RWPE1 (cell line): ENCODE measurements at regions not wholly inside any gene's neighbourhood (a gene's known extent, or its start where the extent isn't known, plus 50 kb on each side); places are given as distances from the start of the nearest gene placed in this dataset.

Experiments
- CTCF ChIA-PET: fragments of 350-600 bp; sonication (Branson Sonifier 250); formaldehyde crosslinking; extraction: SDS; loops from one replicate; lab custom pipeline; 2021; lab: Yijun Ruan, JAX
- POLR2A ChIA-PET: fragments of 400-600 bp; formaldehyde crosslinking; extraction: SDS; loops from one replicate; lab custom pipeline; 2020; ENCODE audit warnings: antibody characterized with exemption; ENCODE audit not compliant: low non-redundant PET; lab: Yijun Ruan, JAX
- DNase-seq: peaks from one replicate; pipeline ENCODE4 v3.0.0; 2012; ENCODE audit warnings: low spot score
- H3K27ac ChIP-seq: fragments of 450-650 bp; 2 replicates; pipeline ENCODE4 v1.5.1; 2017
- TF ChIP-seq, protein P1 (sequence below): fragments of 450-650 bp; conservative IDR thresholded peaks from 2 replicates; pipeline ENCODE4 v1.5.1; 2017; ENCODE audit warnings: low read depth, mild to moderate bottlenecking

DNA sequence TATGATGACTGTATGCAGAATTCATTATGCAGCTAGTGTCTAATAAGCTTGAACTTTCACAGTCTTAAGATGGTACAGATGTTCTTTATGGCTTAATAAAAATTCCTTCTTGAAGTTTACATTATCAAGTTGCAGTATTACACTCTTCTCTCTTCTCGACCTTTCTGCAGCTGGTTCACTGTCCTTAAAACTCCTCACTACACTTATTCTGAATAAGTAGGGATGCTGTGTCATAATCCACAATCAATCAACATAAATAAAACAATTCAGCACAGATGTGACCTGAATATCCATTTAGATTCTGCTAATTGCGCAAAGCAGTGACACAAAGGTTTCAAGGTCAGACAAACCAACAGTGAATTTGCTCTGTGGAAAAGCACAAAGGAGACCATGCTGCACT, 356.8 kb downstream of the SUCLG1 start:
- CTCF ChIA-PET: no interaction called here
- TF ChIP-seq, protein P1, sequence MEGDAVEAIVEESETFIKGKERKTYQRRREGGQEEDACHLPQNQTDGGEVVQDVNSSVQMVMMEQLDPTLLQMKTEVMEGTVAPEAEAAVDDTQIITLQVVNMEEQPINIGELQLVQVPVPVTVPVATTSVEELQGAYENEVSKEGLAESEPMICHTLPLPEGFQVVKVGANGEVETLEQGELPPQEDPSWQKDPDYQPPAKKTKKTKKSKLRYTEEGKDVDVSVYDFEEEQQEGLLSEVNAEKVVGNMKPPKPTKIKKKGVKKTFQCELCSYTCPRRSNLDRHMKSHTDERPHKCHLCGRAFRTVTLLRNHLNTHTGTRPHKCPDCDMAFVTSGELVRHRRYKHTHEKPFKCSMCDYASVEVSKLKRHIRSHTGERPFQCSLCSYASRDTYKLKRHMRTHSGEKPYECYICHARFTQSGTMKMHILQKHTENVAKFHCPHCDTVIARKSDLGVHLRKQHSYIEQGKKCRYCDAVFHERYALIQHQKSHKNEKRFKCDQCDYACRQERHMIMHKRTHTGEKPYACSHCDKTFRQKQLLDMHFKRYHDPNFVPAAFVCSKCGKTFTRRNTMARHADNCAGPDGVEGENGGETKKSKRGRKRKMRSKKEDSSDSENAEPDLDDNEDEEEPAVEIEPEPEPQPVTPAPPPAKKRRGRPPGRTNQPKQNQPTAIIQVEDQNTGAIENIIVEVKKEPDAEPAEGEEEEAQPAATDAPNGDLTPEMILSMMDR: no peak
- no peak overlapping the region for H3K27ac ChIP-seq
- POLR2A ChIA-PET: no interaction called here
- no peak for DNase-seq

DNA sequence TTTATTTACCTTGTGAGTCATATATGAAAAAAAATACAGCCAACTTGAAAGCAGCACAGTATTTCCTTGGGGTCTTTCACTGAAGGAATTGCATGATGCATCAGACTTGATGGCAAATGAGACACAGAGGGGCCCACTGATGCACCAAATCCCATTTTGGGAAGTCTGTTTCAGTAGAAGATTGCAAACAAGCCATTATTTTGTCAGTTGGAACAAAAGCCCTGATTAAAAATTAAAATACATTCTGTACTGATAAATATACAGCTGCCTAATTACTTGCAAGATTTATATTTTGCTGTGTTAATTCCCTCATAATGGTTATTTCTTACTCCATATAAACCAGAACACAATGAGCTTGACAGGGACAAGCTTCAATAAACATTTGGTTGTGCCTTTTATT, 370.4 kb downstream of the SUCLG1 start:
- DNase-seq: no peak
- POLR2A ChIA-PET: no interaction called here
- CTCF ChIA-PET: interaction anchor here (0.7 kb wide), 1 partner anchor 18 kb away, joined by 3 read pairs; no protein-coding TSS in a partner anchor
- TF ChIP-seq, protein P1: no peak
- H3K27ac ChIP-seq: no peak overlapping the region

DNA sequence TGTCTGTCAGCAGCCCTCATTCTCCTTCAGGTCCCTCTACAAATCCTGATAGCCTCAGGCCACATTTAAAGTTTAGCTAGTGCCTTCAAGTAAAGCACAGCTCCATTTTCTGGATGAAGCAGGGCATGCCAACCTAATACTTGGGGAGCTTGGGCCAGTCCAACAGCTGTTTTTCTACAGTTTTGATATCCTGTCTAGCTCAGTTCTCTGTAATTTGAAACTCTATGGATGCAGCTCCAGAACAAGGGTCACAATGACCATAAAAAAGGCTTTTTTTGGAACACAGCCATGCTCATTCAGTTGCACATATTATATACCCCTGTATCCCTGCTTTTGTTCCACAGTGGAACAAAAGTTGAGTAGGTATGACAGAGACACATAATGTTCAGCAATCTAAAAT, 373.5 kb downstream of the SUCLG1 start:
- ChIA-PET POLR2A (no interaction called here), CTCF (interaction anchor here (0.7 kb wide), 1 partner anchor 228 kb away, joined by 5 read pairs; no protein-coding TSS in a partner anchor)

DNA sequence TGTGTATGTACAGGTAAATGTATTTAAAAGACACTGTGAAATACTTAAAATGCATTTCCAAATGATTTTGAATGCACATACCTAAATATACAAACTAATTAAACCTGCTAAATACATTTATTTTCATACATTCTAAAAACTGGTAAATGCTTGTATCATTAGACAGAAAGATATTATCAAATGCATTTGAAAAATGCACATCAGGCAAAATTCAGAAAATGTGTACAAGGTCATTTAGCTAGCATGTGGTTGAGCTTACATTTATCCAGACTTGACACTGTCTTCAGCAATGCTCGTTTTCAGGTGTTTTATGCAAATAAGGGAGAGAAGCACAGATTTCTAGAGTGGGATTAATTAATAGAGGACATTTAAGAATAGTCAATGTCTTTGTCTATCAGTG, 374.2 kb downstream of the SUCLG1 start:
- no peak for DNase-seq
- ChIA-PET POLR2A (no interaction called here), CTCF (no interaction called here)
- TF ChIP-seq, protein P1: no peak
- no peak overlapping the region for H3K27ac ChIP-seq

More for the DNA sequence above, 373.5 kb downstream of the SUCLG1 start:
- TF ChIP-seq, protein P1: no peak
- no peak overlapping the region for H3K27ac ChIP-seq
- DNase-seq: no peak

DNA sequence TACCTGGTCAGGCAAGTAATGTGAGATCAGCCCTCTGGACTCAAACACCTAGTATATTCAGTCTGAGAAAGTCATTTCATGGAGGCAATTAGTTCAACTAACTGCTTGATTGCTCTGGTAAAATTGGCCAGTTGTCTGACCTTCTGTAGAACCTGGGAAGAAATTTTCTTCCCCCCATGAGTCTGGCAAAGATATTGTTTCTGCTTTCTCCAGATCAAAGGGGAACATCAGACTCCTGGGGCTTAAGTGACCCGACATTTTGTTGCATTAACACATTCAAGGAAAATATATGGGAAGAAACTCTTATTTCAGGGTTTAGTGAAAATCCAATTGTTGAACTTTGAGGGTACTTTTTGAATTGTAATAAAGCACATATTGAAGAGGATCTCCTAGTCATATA, 375.1 kb downstream of the SUCLG1 start:
- H3K27ac ChIP-seq: no peak overlapping the region
- POLR2A ChIA-PET: no interaction called here
- TF ChIP-seq, protein P1: no peak
- no peak for DNase-seq
- CTCF ChIA-PET: interaction anchor here (0.8 kb wide), 1 partner anchor 126 kb away, joined by 3 read pairs; no protein-coding TSS in a partner anchor

DNA sequence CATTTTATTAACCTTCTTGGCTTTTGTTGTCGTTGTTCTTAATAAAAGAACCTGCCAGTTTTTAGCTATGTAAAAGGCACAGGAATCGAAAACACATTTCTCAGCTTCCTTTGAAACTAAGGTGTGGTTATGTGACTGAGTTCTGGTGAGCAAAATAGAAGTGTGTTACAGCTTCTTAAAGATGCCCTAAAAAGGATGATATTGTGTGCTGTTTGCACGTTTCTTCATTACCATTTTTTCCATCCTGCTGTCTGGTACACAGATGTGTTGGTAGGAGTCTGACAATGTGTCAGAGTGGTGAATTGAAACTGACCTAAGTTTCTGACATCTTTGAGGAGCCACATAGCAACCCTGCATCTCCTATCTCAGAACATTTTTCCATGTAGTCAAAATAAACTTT, 380.6 kb downstream of the SUCLG1 start:
- no peak for DNase-seq
- CTCF ChIA-PET: interaction anchor here (0.5 to 1.2 kb wide), 4 partner anchors 49 to 237 kb away, joined by 3 to 4 read pairs (median 3); no protein-coding TSS in a partner anchor
- H3K27ac ChIP-seq: no peak overlapping the region
- TF ChIP-seq, protein P1: no peak
- POLR2A ChIA-PET: no interaction called here

DNA sequence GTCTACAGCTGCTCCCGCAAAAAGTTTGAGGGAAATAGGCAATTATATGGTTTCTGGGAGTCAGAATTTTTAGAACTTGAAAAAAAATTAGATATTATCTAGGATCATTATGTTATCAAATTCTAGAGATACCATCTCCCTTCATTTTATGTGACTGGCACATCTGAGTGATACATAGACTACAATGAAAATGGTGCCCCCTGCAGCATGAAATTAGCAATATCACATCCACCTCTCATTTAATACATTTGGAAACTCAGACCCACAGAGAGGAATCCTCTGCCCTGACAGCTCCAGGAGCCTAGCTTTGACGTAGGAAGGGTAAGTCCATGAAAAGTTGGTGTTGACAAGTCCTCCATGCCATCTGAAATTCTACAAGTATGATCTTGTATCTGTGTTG, 381.6 kb downstream of the SUCLG1 start:
- TF ChIP-seq, protein P1: 0 out of 2 replicates have a peak, but pooled peaks have one; percentile 15
- ChIA-PET POLR2A (no interaction called here), CTCF (interaction anchor here (0.6 to 1.0 kb wide), 3 partner anchors 9 to 427 kb away, joined by 3 to 5 read pairs (median 3); no protein-coding TSS in a partner anchor)
- no peak overlapping the region for H3K27ac ChIP-seq
- peak; percentile 11 for DNase-seq
